Activated CD4-positive, CD25-positive, alpha-beta regulatory T cell (primary cell): ENCODE measurements at regions not wholly inside any gene's neighbourhood (a gene's known extent, or its start where the extent isn't known, plus 50 kb on each side); places are given as distances from the start of the nearest gene placed in this dataset.

ENCODE experiments used
- DNase-seq, 4 experiments: peaks; one replicate each; lab custom pipeline; 2025; lab: John Stamatoyannopoulos, UW

GRCh38 chr16:66171578-66171977 lies 194.9 kb upstream of the CDH5 start:
- no peak for DNase-seq

- DNase-seq, result no peak
These were observed 195.5 kb upstream of the CDH5 start for GRCh38 chr16:66170989-66171388.

GRCh38 chr16:66169817-66170216 lies 196.7 kb upstream of the CDH5 start:
- DNase-seq, result no peak

- DNase-seq, result no peak
These were observed 197.7 kb upstream of the CDH5 start for GRCh38 chr16:66168777-66169176.

GRCh38 chr16:66167564-66168291 lies 198.8 kb upstream of the CDH5 start:
- DNase-seq, result no peak

- no peak for DNase-seq
These were observed 200.0 kb upstream of the CDH5 start for GRCh38 chr16:66166490-66166889.

GRCh38 chr16:66165879-66166278 lies 200.6 kb upstream of the CDH5 start:
- DNase-seq, result no peak

- no peak for DNase-seq
These were observed 201.8 kb upstream of the CDH5 start for GRCh38 chr16:66164581-66165247.

- no peak for DNase-seq
These were observed 203.7 kb upstream of the CDH5 start for GRCh38 chr16:66162821-66163220.

- DNase-seq, result no peak
These were observed 204.5 kb upstream of the CDH5 start for GRCh38 chr16:66161942-66162341.

GRCh38 chr16:66161269-66161668 lies 205.2 kb upstream of the CDH5 start:
- no peak for DNase-seq

- DNase-seq, result no peak
These were observed 206.5 kb upstream of the CDH5 start for GRCh38 chr16:66159987-66160386.

GRCh38 chr16:66156538-66156937 lies 210.0 kb upstream of the CDH5 start:
- no peak for DNase-seq

GRCh38 chr16:66155933-66156332 lies 210.6 kb upstream of the CDH5 start:
- DNase-seq, result no peak

GRCh38 chr16:66154801-66155200 lies 211.7 kb upstream of the CDH5 start:
- DNase-seq, result no peak

GRCh38 chr16:66152823-66153393 lies 213.6 kb upstream of the CDH5 start:
- DNase-seq, result no peak

GRCh38 chr16:66152181-66152580 lies 214.3 kb upstream of the CDH5 start:
- no peak for DNase-seq

GRCh38 chr16:66150698-66151482 lies 215.6 kb upstream of the CDH5 start:
- DNase-seq, result no peak

GRCh38 chr16:66147291-66147690 lies 219.2 kb upstream of the CDH5 start:
- DNase-seq, result no peak

GRCh38 chr16:66146798-66147197 lies 219.7 kb upstream of the CDH5 start:
- DNase-seq, result no peak

- no peak for DNase-seq
These were observed 221.8 kb upstream of the CDH5 start for GRCh38 chr16:66144641-66145040.

GRCh38 chr16:66143415-66143814 lies 223.1 kb upstream of the CDH5 start:
- no peak for DNase-seq

GRCh38 chr16:66141885-66142284 lies 224.6 kb upstream of the CDH5 start:
- DNase-seq, result no peak
